ENCODE measurements at regions not wholly inside any gene's neighbourhood (a gene's known extent, or its start where the extent isn't known, plus 50 kb on each side); places are given as distances from the start of the nearest gene placed in this dataset.

GRCh38 chr2:212737392-212738172, 199.0 kb upstream of the ERBB4 start:
- TF ChIP-seq, protein P1, sequence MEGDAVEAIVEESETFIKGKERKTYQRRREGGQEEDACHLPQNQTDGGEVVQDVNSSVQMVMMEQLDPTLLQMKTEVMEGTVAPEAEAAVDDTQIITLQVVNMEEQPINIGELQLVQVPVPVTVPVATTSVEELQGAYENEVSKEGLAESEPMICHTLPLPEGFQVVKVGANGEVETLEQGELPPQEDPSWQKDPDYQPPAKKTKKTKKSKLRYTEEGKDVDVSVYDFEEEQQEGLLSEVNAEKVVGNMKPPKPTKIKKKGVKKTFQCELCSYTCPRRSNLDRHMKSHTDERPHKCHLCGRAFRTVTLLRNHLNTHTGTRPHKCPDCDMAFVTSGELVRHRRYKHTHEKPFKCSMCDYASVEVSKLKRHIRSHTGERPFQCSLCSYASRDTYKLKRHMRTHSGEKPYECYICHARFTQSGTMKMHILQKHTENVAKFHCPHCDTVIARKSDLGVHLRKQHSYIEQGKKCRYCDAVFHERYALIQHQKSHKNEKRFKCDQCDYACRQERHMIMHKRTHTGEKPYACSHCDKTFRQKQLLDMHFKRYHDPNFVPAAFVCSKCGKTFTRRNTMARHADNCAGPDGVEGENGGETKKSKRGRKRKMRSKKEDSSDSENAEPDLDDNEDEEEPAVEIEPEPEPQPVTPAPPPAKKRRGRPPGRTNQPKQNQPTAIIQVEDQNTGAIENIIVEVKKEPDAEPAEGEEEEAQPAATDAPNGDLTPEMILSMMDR (IDR thresholded peaks at IDR 0.05) = no peak
- no peak for TF ChIP-seq POLR2A (IDR thresholded peaks at IDR 0.05)
